K562 (cell line): ENCODE measurements at regions not wholly inside any gene's neighbourhood (a gene's known extent, or its start where the extent isn't known, plus 50 kb on each side); places are given as distances from the start of the nearest gene placed in this dataset.
A peak's percentile ranks its signal among the peaks of the same experiment; 100 is the strongest.

ENCODE experiments used
- ATAC-seq: fragments of 200-7000 bp; cut with Tn5 transposase; 3 replicates; pipeline ENCODE4 v1.9.1; 2020; ENCODE audit warnings: moderate library complexity
- BruUV-seq: library from RNA; stranded (reverse); fragments of 400-500 nt; replicated peaks from 2 replicates; lab custom pipeline; 2021; lab: Mats Ljungman, UMichigan
- CTCF ChIA-PET: fragments of 300-600 bp; formaldehyde crosslinking; extraction: SDS; loops from one replicate; lab custom pipeline; 2021; ENCODE audit warnings: low intra/inter-chr PET ratio; lab: Yijun Ruan, JAX
- POLR2A ChIA-PET: fragments of 300-600, 350-650 bp; sonication (Branson Sonifier 250); formaldehyde crosslinking; extraction: SDS; loops from one replicate; lab custom pipeline; 2021; ENCODE audit warnings: antibody characterized with exemption, inconsistent platforms; lab: Yijun Ruan, JAX
- DNase-seq, 4 experiments: peaks; one replicate each; pipeline versions ENCODE4 v3.0.0 to v3.0.0-alpha.2; 2011 to 2018; ENCODE audit warnings: low spot score in 3 of 4, mixed read lengths in 3 of 4; ENCODE audit errors: extremely low read depth in 1 of 4
- FAIRE-seq: peaks from 2 replicates; lab custom pipeline; 2011; peaks lifted over from hg19 to GRCh38; lab: Jason Lieb, UNC
- H2AFZ ChIP-seq: 2 replicates; pipeline ENCODE4 v1.6.0; 2011; ENCODE audit warnings: low read depth, low read length, control low read depth, inconsistent platforms
- H3K27ac ChIP-seq: fragments of 200-600 bp; 3 replicates; pipeline ENCODE4 v1.8.0; 2011; ENCODE audit warnings: low read depth, mild to moderate bottlenecking, control low read depth, inconsistent platforms, low read length, moderate library complexity, mixed read lengths; ENCODE audit errors: extremely low read depth
- H3K27me3 ChIP-seq, 2 experiments: fragments of 300-600 bp in 1 of 2; 2 replicates in 1 of 2; 3 replicates in 1 of 2; pipeline versions ENCODE4 v1.6.0 to v1.8.0; 2011; ENCODE audit warnings: inconsistent platforms in 2 of 2, low read length in 2 of 2, mild to moderate bottlenecking in 1 of 2, mixed read lengths in 1 of 2, moderate library complexity in 1 of 2; ENCODE audit not compliant: control insufficient read depth in 2 of 2, insufficient read depth in 2 of 2
- H3K36me3 ChIP-seq: fragments of 300-600 bp; 3 replicates; pipeline ENCODE4 v1.8.0; 2011; ENCODE audit warnings: mild to moderate bottlenecking, low read length, inconsistent platforms; ENCODE audit not compliant: control insufficient read depth, insufficient read depth
- H3K4me1 ChIP-seq, 2 experiments: fragments of 200-600 bp in 1 of 2; replicated peaks in 1 of 2; 2 replicates in 1 of 2; 3 replicates in 1 of 2; pipeline versions ENCODE4 v1.5.1 to v1.8.0; 2011; ENCODE audit warnings: inconsistent platforms in 2 of 2, low read length in 2 of 2, mild to moderate bottlenecking in 1 of 2, mixed read lengths in 1 of 2, moderate library complexity in 1 of 2; ENCODE audit not compliant: control insufficient read depth in 2 of 2, insufficient read depth in 2 of 2
- H3K4me2 ChIP-seq: 2 replicates; pipeline ENCODE4 v1.6.1; 2011; ENCODE audit warnings: low read length, control low read depth, inconsistent platforms, mixed read lengths; ENCODE audit not compliant: insufficient read depth
- H3K4me3 ChIP-seq: fragments of 200-600 bp; sonication (generic), shearing (Covaris generic); 2 replicates; pipeline ENCODE4 v1.5.1; 2016; ENCODE audit warnings: control low read depth, inconsistent platforms
- H3K79me2 ChIP-seq: fragments of 200-600 bp; 3 replicates; pipeline ENCODE4 v1.8.0; 2011; ENCODE audit warnings: low read length, inconsistent platforms; ENCODE audit not compliant: control insufficient read depth, insufficient read depth
- H3K9ac ChIP-seq, 2 experiments: 2 replicates each; pipeline versions ENCODE4 v1.6.0 to v1.6.1; 2011; ENCODE audit warnings: low read depth in 2 of 2, low read length in 2 of 2, control low read depth in 1 of 2, inconsistent platforms in 1 of 2, mild to moderate bottlenecking in 1 of 2, mixed read lengths in 1 of 2; ENCODE audit not compliant: insufficient read depth in 1 of 2
- H3K9me1 ChIP-seq: one replicate; pipeline ENCODE4 v1.6.0; 2011; ENCODE audit warnings: inconsistent platforms, mild to moderate bottlenecking, low read length, moderate library complexity; ENCODE audit not compliant: control insufficient read depth, insufficient read depth
- H3K9me3 ChIP-seq: replicated peaks from 2 replicates; pipeline ENCODE4 v1.5.1; 2011; ENCODE audit warnings: low read depth, low read length, inconsistent platforms; ENCODE audit not compliant: control insufficient read depth, insufficient read depth
- H4K20me1 ChIP-seq: replicated peaks from 2 replicates; pipeline ENCODE4 v1.6.1; 2011; ENCODE audit warnings: low read length, inconsistent platforms, mixed read lengths; ENCODE audit not compliant: control insufficient read depth, insufficient read depth
- EP400 ChIP-seq: fragments of 450-650 bp; IDR thresholded peaks from 2 replicates; pipeline ENCODE4 v1.6.1; 2017; ENCODE audit warnings: antibody characterized with exemption, mild to moderate bottlenecking, moderate library complexity
- HDGF ChIP-seq: fragments of 450-650 bp; IDR thresholded peaks from 2 replicates; pipeline ENCODE4 v1.6.1; 2016
- NFYB ChIP-seq: IDR thresholded peaks from 2 replicates; pipeline ENCODE4 v1.6.1; 2011; ENCODE audit warnings: mild to moderate bottlenecking, moderate library complexity; ENCODE audit not compliant: insufficient read length; ENCODE audit errors: extremely low read depth
- ZNF274 ChIP-seq: IDR thresholded peaks from 2 replicates; pipeline ENCODE4 v1.6.1; 2011; ENCODE audit warnings: low read depth, mild to moderate bottlenecking, low read length, moderate library complexity, borderline replicate concordance
- ZNF316 ChIP-seq: fragments of 450-650 bp; IDR thresholded peaks from 2 replicates; pipeline ENCODE4 v1.6.1; 2016
- WGBS: fragments of 100-300 bp; shearing (Covaris generic); methylation state at CpG from one replicate; pipeline ENCODE4 v1.1.6; 2016; ENCODE audit warnings: low coverage, mixed read lengths; ENCODE audit not compliant: insufficient coverage; ENCODE audit errors: missing lambda C conversion rate; 5-methylcytosine and 5-hydroxymethylcytosine counted together
- in situ Hi-C: fragments of 300-500 bp; cut with MboI; formaldehyde crosslinking; loops from 4 replicates; pipeline ENCODE4 v1.15.0; 2018; ENCODE audit warnings: inconsistent platforms, mixed read lengths
- intact Hi-C: fragments of 100-400 bp; cut with micrococcal nuclease; formaldehyde crosslinking; loops from 2 replicates; pipeline ENCODE4 v1.14.2; 2022

GRCh38 chr4:136283977-136284376 lies 1248.3 kb downstream of the PCDH18 start:
- intact Hi-C loops (no loop called here), in situ Hi-C loops (no loop called here)
- Histone ChIP-seq H3K27ac (no peak overlapping the region), H4K20me1 (no peaks in the 10 kb centered on the region), H3K4me2 (no peak overlapping the region), H3K9me1 (no peaks in the 10 kb centered on the region), H3K79me2 (no peaks in the 10 kb centered on the region), H3K4me1 (no peaks in the 10 kb centered on the region), H3K9ac (no peak overlapping the region), H3K9me3 (no peaks in the 10 kb centered on the region), H2AFZ (no peak overlapping the region), H3K36me3 (no peaks in the 10 kb centered on the region), H3K27me3 (no peaks in the 10 kb centered on the region), H3K4me3 (no peak overlapping the region)
- FAIRE-seq (no peak), DNase-seq (no peak), ATAC-seq (no peak)
- ChIA-PET CTCF (no interaction called here), POLR2A (no interaction called here)
- WGBS: 6% methylated on average over 2 of the region's 2 CpGs
- TF ChIP-seq NFYB: peak; percentile 34
- peak; percentile 29; the same call in 1 of the 2 replicates for TF ChIP-seq ZNF316
- no peak for TF ChIP-seq ZNF274
- no peak for TF ChIP-seq HDGF
- BruUV-seq: no TSS peak

GRCh38 chr4:136281889-136282288 lies 1250.4 kb downstream of the PCDH18 start:
- ATAC-seq (no peak), DNase-seq (no peak), FAIRE-seq (no peak)
- Histone ChIP-seq H3K27ac (no peak overlapping the region), H3K4me3 (no peak overlapping the region), H3K27me3 (no peaks in the 10 kb centered on the region), H3K79me2 (no peaks in the 10 kb centered on the region), H4K20me1 (no peaks in the 10 kb centered on the region), H3K36me3 (no peaks in the 10 kb centered on the region), H3K9me3 (no peaks in the 10 kb centered on the region), H3K9me1 (no peaks in the 10 kb centered on the region), H3K9ac (no peak overlapping the region), H3K4me2 (no peak overlapping the region), H3K4me1 (no peaks in the 10 kb centered on the region), H2AFZ (no peak overlapping the region)
- intact Hi-C loops: no loop called here
- BruUV-seq: no TSS peak
- POLR2A ChIA-PET: no interaction called here
- WGBS: 0% methylated on average over 1 of the region's 1 CpG
- in situ Hi-C loops: no loop called here
- CTCF ChIA-PET: no interaction called here
- TF ChIP-seq EP400: no peak
- TF ChIP-seq, all 486 proteins: peak for 0
